SH-SY5Y (cell line): ENCODE measurements at regions not wholly inside any gene's neighbourhood (a gene's known extent, or its start where the extent isn't known, plus 50 kb on each side); places are given as distances from the start of the nearest gene placed in this dataset.
A peak's percentile ranks its signal among the peaks of the same experiment; 100 is the strongest.

Source experiments
- GATA2 ChIP-seq: IDR thresholded peaks from 2 replicates; pipeline ENCODE4 v1.6.1; 2011; ENCODE audit warnings: mild to moderate bottlenecking, low read depth, low read length
- GATA3 ChIP-seq: IDR thresholded peaks from 2 replicates; pipeline ENCODE4 v1.6.1; 2011; ENCODE audit warnings: low read depth, mild to moderate bottlenecking, low read length, moderate library complexity

- peak; percentile 70 for TF ChIP-seq GATA2
- no peak for TF ChIP-seq GATA3
Measured at GRCh38 chr15:35871812-35872211, 325.8 kb upstream of the DPH6 start.
